ENCODE measurements at regions not wholly inside any gene's neighbourhood (a gene's known extent, or its start where the extent isn't known, plus 50 kb on each side); places are given as distances from the start of the nearest gene placed in this dataset.

GRCh38 chr9:13590996-13591395 is 311.5 kb upstream of the MPDZ start:
- no peak overlapping the region for H2BK120ac ChIP-seq (ENCODE audit: low read depth, low read length, poor library complexity, severe bottlenecking)
- no peak overlapping the region for H2BK5ac ChIP-seq (ENCODE audit: insufficient read length, low read length)
- peaks cover 5% of the 10 kb centered on the region; the same call in 1 of the 2 replicates for H3K4me1 ChIP-seq (ENCODE audit: insufficient read depth, low read length)
- Mint-ChIP-seq H3K27me3 (ENCODE audit: low read depth) (no peaks in the 10 kb centered on the region), H3K4me3 (no peak overlapping the region), H3K4me1 (peaks cover 5 to 18% of the 10 kb centered on the region in 2 experiments), H3K36me3 (ENCODE audit: insufficient read depth in 1 of 3, low read depth in 3 of 3) (no peaks in the 10 kb centered on the region), H3K9me3 (no peaks in the 10 kb centered on the region), H3K27ac (no peak overlapping the region)
- H2AFZ ChIP-seq (ENCODE audit: low read length): no peak overlapping the region
- H3K56ac ChIP-seq (ENCODE audit: insufficient read length, low read depth, low read length): no peak overlapping the region
- H2BK12ac ChIP-seq (ENCODE audit: insufficient read length, low read depth, low read length): no peak overlapping the region
- no peak overlapping the region for H2BK15ac ChIP-seq (ENCODE audit: low read depth, low read length)
- H3K4me2 ChIP-seq (ENCODE audit: insufficient read depth, insufficient read length, low read length): no peak overlapping the region
- no peak overlapping the region for H4K5ac ChIP-seq (ENCODE audit: insufficient read length, low read depth, low read length)
- H3K23ac ChIP-seq (ENCODE audit: insufficient read length, low read depth, low read length): no peak overlapping the region
- H3K18ac ChIP-seq (ENCODE audit: insufficient read length, low read depth, low read length): no peak overlapping the region
- H3K79me2 ChIP-seq (ENCODE audit: insufficient read depth, low read length): no peaks in the 10 kb centered on the region
- no peaks in the 10 kb centered on the region for H3K9me3 ChIP-seq (ENCODE audit: control insufficient read depth, low read depth, low read length)
- H3K4ac ChIP-seq (ENCODE audit: low read depth, low read length): no peak overlapping the region
- H3K79me1 ChIP-seq (ENCODE audit: insufficient read depth, low read depth, low read length, poor library complexity, severe bottlenecking): no peaks in the 10 kb centered on the region
- no peak overlapping the region for H3K14ac ChIP-seq (ENCODE audit: insufficient read depth, low read length)
- no CpG with 5 or more reads among the region's 1 CpG for WGBS (ENCODE audit: extremely low coverage, insufficient read length, low lambda C conversion rate)
- no peaks in the 10 kb centered on the region for H3K27me3 ChIP-seq (ENCODE audit: insufficient read depth, low read length)
- H3K23me2 ChIP-seq (ENCODE audit: insufficient read length, low read depth, low read length, poor library complexity, severe bottlenecking): no peaks in the 10 kb centered on the region
- H2AK5ac ChIP-seq (ENCODE audit: insufficient read length, low read length): no peak overlapping the region
- no peaks in the 10 kb centered on the region for H4K20me1 ChIP-seq (ENCODE audit: control insufficient read depth, insufficient read depth, insufficient read length)
- H4K8ac ChIP-seq (replicated peaks; ENCODE audit: insufficient read length, low read depth, low read length): no peak overlapping the region
- TF ChIP-seq CTCF (conservative IDR thresholded peaks at IDR 0.05): no peak
- H3T11ph ChIP-seq (ENCODE audit: low read length): no peak overlapping the region
- no peak for DNase-seq
- no peak overlapping the region for H3K27ac ChIP-seq (ENCODE audit: insufficient read length, low read depth, low read length)
- H2BK20ac ChIP-seq (ENCODE audit: low read depth, low read length, poor library complexity, severe bottlenecking): no peak overlapping the region
- no peak overlapping the region for H4K91ac ChIP-seq (ENCODE audit: insufficient read length, low read depth, low read length)
- no peak overlapping the region for H3K9ac ChIP-seq (ENCODE audit: extremely low read depth, insufficient read length, low read length)
